Left ventricle myocardium inferior (tissue), 1 donor: ENCODE measurements at regions not wholly inside any gene's neighbourhood (a gene's known extent, or its start where the extent isn't known, plus 50 kb on each side); places are given as distances from the start of the nearest gene placed in this dataset.
A peak's percentile ranks its signal among the peaks of the same experiment; 100 is the strongest.

Experiments used
- DNase-seq: peaks from one replicate; pipeline ENCODE4 v3.0.0-alpha.2; 2020
- H3K27ac ChIP-seq: fragments of 200-600 bp; replicated peaks from 2 replicates; pipeline ENCODE4 v1.8.0; 2021
- H3K27me3 ChIP-seq: fragments of 200-600 bp; 2 replicates; pipeline ENCODE4 v1.8.0; 2021; ENCODE audit warnings: low read depth
- H3K36me3 ChIP-seq: fragments of 200-600 bp; 2 replicates; pipeline ENCODE4 v1.8.0; 2021
- H3K4me1 ChIP-seq: fragments of 200-600 bp; 2 replicates; pipeline ENCODE4 v1.8.0; 2021
- H3K4me3 ChIP-seq: fragments of 200-600 bp; 2 replicates; pipeline ENCODE4 v1.8.0; 2021; ENCODE audit warnings: mild to moderate bottlenecking, moderate library complexity
- H3K9me3 ChIP-seq: fragments of 200-600 bp; replicated peaks from 2 replicates; pipeline ENCODE4 v1.8.0; 2021
- CTCF ChIP-seq: fragments of 200-600 bp; IDR thresholded peaks from 2 replicates; pipeline ENCODE4 v1.8.0; 2021; ENCODE audit warnings: antibody characterized with exemption, mild to moderate bottlenecking, borderline replicate concordance
- intact Hi-C: fragments of 100-400 bp; cut with micrococcal nuclease; formaldehyde crosslinking; loops from one replicate; pipeline ENCODE4 v1.11.0; 2022
- donor health status: DM: no; HTN: yes; CAD: no; lungs with severe emphysema.

- Histone ChIP-seq H3K4me1 (peaks cover 75% of the 10 kb centered on the region), H3K4me3 (no peak overlapping the region), H3K27me3 (peaks cover 25% of the 10 kb centered on the region), H3K36me3 (no peaks in the 10 kb centered on the region), H3K9me3 (no peaks in the 10 kb centered on the region), H3K27ac (no peak overlapping the region)
- intact Hi-C loops: no loop called here
- no peak for TF ChIP-seq CTCF
- no peak for DNase-seq
These were observed 149.3 kb upstream of the GSE1 start for GRCh38 chr16:85463672-85464382.

- no peak for TF ChIP-seq CTCF
- no peaks in the 10 kb centered on the region for H3K36me3 ChIP-seq
- DNase-seq: no peak
- H3K27me3 ChIP-seq: peaks cover 25% of the 10 kb centered on the region
- H3K4me3 ChIP-seq: no peak overlapping the region
- H3K27ac ChIP-seq: peak overlapping the region; percentile 76
- H3K9me3 ChIP-seq: no peaks in the 10 kb centered on the region
- intact Hi-C loops: no loop called here
- peaks cover 67% of the 10 kb centered on the region for H3K4me1 ChIP-seq
These were observed 148.5 kb upstream of the GSE1 start for GRCh38 chr16:85464383-85465305.

- intact Hi-C loops: no loop called here
- Histone ChIP-seq H3K4me1 (peaks cover 57% of the 10 kb centered on the region), H3K4me3 (no peak overlapping the region), H3K9me3 (no peaks in the 10 kb centered on the region), H3K27ac (peak overlapping the region; percentile 76), H3K27me3 (peaks cover 25% of the 10 kb centered on the region), H3K36me3 (no peaks in the 10 kb centered on the region)
- peak; percentile 87 for DNase-seq
- no peak for TF ChIP-seq CTCF
These were observed 147.5 kb upstream of the GSE1 start for GRCh38 chr16:85465328-85466303.

GRCh38 chr16:85466304-85466700 lies 146.8 kb upstream of the GSE1 start:
- no peaks in the 10 kb centered on the region for H3K36me3 ChIP-seq
- H3K9me3 ChIP-seq: no peaks in the 10 kb centered on the region
- H3K4me1 ChIP-seq: peaks cover 50% of the 10 kb centered on the region
- TF ChIP-seq CTCF: no peak
- H3K27ac ChIP-seq: peak overlapping the region; percentile 76
- intact Hi-C loops: no loop called here
- DNase-seq: no peak
- H3K27me3 ChIP-seq: peaks cover 25% of the 10 kb centered on the region
- no peak overlapping the region for H3K4me3 ChIP-seq

GRCh38 chr16:85466989-85467388 lies 146.1 kb upstream of the GSE1 start:
- TF ChIP-seq CTCF: no peak
- intact Hi-C loops: no loop called here
- H3K27ac ChIP-seq: no peak overlapping the region
- H3K9me3 ChIP-seq: no peaks in the 10 kb centered on the region
- H3K4me3 ChIP-seq: no peak overlapping the region
- H3K27me3 ChIP-seq: peaks cover 23% of the 10 kb centered on the region
- peaks cover 47% of the 10 kb centered on the region for H3K4me1 ChIP-seq
- no peak for DNase-seq
- H3K36me3 ChIP-seq: no peaks in the 10 kb centered on the region
